HG03045 (cell line): ENCODE measurements at regions not wholly inside any gene's neighbourhood (a gene's known extent, or its start where the extent isn't known, plus 50 kb on each side); places are given as distances from the start of the nearest gene placed in this dataset.

ENCODE experiments used
- ATAC-seq: cut with Tn5 transposase; IDR thresholded peaks from one replicate; pipeline ENCODE4 v1.9.1; 2021; ENCODE audit warnings: mild to moderate bottlenecking, moderate library complexity; ENCODE audit not compliant: unreplicated experiment

DNA sequence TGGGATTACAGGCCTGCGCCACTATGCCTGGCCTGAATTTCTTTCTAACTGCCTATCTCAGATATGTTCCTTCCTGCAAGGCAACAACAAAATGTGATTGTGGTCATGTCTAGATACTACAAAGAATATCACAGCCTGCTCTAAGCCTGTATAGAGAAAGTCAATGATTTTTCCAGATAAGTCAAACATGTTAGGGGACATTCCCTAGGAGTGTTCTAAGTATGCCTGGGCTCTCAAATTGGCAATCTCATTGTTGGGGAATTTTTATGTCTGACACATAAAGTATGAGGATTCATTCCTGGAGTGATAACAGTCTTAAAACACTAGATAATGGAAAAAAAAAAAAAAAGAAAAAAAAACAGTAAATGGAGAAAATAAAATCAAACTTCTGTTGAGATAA, 406.1 kb downstream of the GATA3 start:
- ATAC-seq = no peak

GRCh38 chr10:8462565-8462964, 408.1 kb downstream of the GATA3 start:
- no peak for ATAC-seq

DNA sequence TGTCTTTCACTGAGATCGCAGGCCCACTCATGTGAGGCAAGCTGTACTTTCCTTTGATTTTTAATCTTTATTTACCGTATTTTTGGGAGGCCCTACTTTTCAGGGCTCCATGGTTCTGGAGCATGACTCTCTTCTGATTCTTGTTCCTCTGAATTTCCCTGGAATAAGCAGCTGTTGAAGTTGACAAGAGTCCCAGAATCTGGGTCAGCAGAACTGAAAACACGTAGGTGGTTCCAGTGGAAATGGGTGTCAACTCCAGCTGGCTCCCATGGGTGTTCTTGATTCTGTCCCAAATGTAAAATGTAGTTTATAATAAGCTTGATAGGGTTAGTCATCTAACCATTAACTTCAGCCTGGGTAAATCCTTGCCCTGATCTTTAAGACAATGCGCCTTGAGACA, 409.4 kb downstream of the GATA3 start:
- no peak for ATAC-seq

- no peak for ATAC-seq
Measured at GRCh38 chr10:8468477-8468876, 414.0 kb downstream of the GATA3 start.

DNA sequence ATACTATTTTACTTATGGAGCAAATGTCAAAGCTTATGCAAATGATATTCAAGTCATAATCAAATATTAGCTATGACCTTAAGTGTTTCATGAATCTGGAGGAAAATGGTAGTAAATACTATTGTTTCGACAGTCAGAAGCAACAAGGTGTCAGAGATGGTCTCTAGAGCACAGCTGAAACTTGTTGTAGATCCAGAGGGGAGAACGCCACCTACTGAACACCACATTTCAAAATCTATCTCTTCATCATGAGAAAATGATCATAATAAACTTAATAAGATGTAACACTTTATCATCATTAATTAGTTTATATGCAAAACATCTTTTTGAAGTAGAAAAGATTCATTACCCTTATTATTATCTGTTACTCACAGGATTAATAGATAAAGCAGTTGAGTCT, 418.7 kb downstream of the GATA3 start:
- ATAC-seq = no peak

DNA sequence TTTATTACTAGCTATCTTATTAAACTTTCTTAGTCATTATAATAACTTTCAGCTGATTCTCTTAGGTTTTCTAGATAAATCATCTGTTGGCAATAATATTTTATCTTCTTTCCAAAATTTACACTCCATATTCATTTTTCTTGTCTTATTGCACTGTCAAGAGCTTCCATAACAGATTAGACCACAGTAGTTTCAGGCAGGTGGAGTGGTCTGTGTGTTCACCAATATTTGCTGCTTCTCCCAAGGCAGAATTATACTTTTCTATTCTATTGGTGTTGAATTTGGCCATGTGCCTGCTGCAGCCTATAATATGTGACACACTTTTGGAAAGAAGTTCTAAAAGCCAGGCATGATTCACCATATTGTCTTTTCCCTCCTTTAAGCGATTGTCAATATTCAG, 422.8 kb downstream of the GATA3 start:
- no peak for ATAC-seq

DNA sequence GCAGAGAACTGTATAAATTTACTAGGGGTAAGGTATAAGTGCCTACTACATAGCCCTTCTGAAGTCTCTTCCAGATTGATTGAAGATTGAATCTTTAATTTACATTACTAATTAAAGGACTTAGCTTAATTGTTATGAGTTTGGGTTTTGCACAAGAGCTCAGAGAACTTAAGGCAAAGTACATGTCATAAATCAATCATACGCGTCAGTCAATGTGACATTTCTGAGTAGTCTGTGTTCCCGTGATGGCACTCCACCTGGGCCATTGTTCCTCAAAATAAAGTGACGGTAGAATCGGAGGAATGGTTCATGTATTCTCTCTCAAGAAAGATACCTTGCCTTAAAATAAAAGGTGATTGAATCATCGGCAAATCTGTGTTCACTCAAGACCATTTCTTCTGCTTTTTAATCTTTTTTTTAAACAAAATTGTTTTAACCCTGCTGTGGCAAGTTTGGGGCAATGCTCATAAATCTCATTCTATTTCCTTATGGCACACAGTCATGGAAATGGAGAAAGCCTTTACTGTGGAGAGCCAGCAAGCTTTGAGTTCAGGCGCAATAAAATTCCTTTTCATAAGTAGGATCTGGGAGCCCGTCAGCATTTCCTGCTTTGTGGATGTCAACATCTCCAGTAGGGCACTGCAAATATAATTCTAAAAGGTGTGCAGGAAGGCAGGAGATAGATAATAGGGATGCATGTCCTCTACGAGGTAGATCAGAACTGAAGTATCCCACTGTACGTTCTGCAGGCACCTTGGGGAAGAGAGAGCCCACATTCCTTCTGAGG, 427.4 kb downstream of the GATA3 start:
- ATAC-seq = no peak

GRCh38 chr10:8485032-8485431, 430.5 kb downstream of the GATA3 start:
- no peak for ATAC-seq

- no peak for ATAC-seq
Measured at GRCh38 chr10:8487346-8487745, 432.9 kb downstream of the GATA3 start.

GRCh38 chr10:8489232-8489631, 434.7 kb downstream of the GATA3 start:
- ATAC-seq = no peak

GRCh38 chr10:8489823-8490222, 435.3 kb downstream of the GATA3 start:
- no peak for ATAC-seq

GRCh38 chr10:8498290-8498689, 443.8 kb downstream of the GATA3 start:
- ATAC-seq = no peak

- ATAC-seq = no peak
Measured at GRCh38 chr10:8498881-8499280, 444.4 kb downstream of the GATA3 start.

DNA sequence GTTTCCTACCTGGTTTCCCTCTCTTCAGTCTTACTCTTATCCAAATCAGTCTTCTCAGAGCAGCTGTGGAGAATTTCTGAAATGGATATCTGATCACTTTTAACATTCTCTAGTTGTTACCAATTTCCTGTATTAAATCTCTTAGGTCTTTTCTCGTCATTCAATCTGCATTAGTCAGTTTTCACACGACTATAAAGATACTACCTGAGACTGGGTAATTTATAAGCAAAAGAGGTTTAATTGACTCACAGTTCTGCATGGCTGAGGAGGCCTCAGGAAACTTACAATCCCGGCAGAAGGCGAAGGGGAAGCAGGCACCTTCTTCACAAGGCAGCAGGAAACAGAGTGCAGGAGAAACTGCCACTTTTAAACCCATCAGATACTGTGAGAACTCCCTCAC, 444.8 kb downstream of the GATA3 start:
- no peak for ATAC-seq

GRCh38 chr10:8499752-8500390, 445.4 kb downstream of the GATA3 start:
- ATAC-seq = no peak

GRCh38 chr10:8502573-8502972, 448.1 kb downstream of the GATA3 start:
- no peak for ATAC-seq

DNA sequence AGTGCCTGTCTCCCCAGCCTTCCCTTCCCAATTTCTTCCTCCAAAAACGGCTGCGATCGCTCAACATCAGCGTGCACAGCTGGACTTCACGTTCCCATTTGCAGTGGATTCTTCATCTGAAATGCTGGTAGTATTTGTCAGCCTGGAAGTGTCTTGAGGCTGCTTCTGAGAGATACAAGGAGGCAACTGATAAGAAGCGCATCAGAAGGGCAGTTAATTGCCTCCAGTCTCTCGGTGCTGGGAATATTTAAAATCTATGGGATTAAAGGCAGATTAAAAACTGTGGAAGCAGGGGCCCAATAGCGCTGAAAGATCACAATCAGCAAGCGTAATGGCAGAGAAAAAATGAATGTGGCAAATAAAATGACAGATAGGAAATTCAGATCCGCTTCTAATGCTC, 450.0 kb downstream of the GATA3 start:
- no peak for ATAC-seq

GRCh38 chr10:8507156-8507555, 452.7 kb downstream of the GATA3 start:
- ATAC-seq = no peak

- no peak for ATAC-seq
Measured at GRCh38 chr10:8508882-8509281, 454.4 kb downstream of the GATA3 start.

DNA sequence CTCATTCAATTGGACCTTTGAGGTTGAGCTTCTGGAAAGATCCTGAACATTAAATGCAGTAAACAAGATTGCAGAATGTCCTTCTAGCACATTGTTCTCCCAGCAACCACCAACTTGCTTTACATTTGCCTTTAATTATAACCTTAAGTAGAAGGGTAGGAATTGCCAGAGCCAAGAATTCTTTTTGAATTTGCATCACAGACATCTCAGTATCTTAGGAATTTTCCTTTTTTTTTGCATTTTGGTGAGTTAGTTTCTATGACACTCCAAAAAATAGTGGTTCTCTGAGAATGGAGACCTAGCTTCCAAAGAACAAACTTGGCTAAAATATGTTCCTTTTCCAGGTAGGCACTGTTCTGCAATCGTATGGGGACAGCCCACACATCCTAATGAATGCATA, 456.0 kb downstream of the GATA3 start:
- no peak for ATAC-seq

- no peak for ATAC-seq
Measured at GRCh38 chr10:8511026-8511425, 456.5 kb downstream of the GATA3 start.
